HepG2 (cell line): ENCODE measurements at regions not wholly inside any gene's neighbourhood (a gene's known extent, or its start where the extent isn't known, plus 50 kb on each side); places are given as distances from the start of the nearest gene placed in this dataset.

Experiments
- CREM ChIP-seq, 2 experiments: sonication (generic) in 1 of 2; formaldehyde crosslinking in 1 of 2; IDR thresholded peaks; 2 replicates each; pipeline versions ENCODE4 v1.4.0 to v1.6.1; 2016 to 2020; ENCODE audit warnings: antibody characterized with exemption in 1 of 2, mild to moderate bottlenecking in 1 of 2, missing genetic modification reagents in 1 of 2
- DRAP1 ChIP-seq: IDR thresholded peaks from 2 replicates; pipeline ENCODE4 v1.6.1; 2016; ENCODE audit warnings: missing genetic modification reagents, missing compliant biosample characterization
- E2F1 ChIP-seq: sonication (generic); formaldehyde crosslinking; IDR thresholded peaks from 2 replicates; pipeline ENCODE4 v1.5.0; 2020; ENCODE audit warnings: missing genetic modification reagents
- FOXK1 ChIP-seq: sonication (generic); formaldehyde crosslinking; IDR thresholded peaks from 2 replicates; pipeline ENCODE4 v1.4.0; 2020; ENCODE audit warnings: low read depth, missing genetic modification reagents, borderline replicate concordance
- FOXP1 ChIP-seq, 2 experiments: fragments of 450-650 bp in 1 of 2; IDR thresholded peaks; 2 replicates each; pipeline ENCODE4 v1.6.1; 2017 to 2018; ENCODE audit warnings: antibody characterized with exemption in 1 of 2
- GABPA ChIP-seq, 2 experiments: IDR thresholded peaks; 2 replicates each; pipeline ENCODE4 v1.6.1; 2011 to 2016; ENCODE audit warnings: low read depth in 2 of 2, low read length in 1 of 2, missing biosample characterization in 1 of 2, missing genetic modification characterization in 1 of 2
- IKZF4 ChIP-seq: sonication (generic); formaldehyde crosslinking; IDR thresholded peaks from 2 replicates; pipeline ENCODE4 v1.5.1; 2020; ENCODE audit warnings: borderline replicate concordance, mild to moderate bottlenecking, low read depth, missing genetic modification reagents; ENCODE audit errors: not compliant biosample characterization
- KAT8 ChIP-seq: IDR thresholded peaks from 2 replicates; pipeline ENCODE4 v1.6.1; 2016; ENCODE audit warnings: missing genetic modification reagents, missing compliant biosample characterization
- KLF11 ChIP-seq: IDR thresholded peaks from 2 replicates; pipeline ENCODE4 v1.6.1; 2016; ENCODE audit warnings: missing compliant biosample characterization
- MXI1 ChIP-seq: IDR thresholded peaks from 3 replicates; pipeline ENCODE4 v1.6.1; 2012; ENCODE audit warnings: low read depth, low read length, inconsistent platforms, borderline replicate concordance
- NFIC ChIP-seq: IDR thresholded peaks from 2 replicates; pipeline ENCODE4 v1.6.1; 2012; ENCODE audit warnings: mild to moderate bottlenecking, low read length, inconsistent platforms
- PRPF4 ChIP-seq: fragments of 200-400 bp; formaldehyde crosslinking; IDR thresholded peaks from 2 replicates; pipeline ENCODE4 v1.6.1; 2016; ENCODE audit warnings: low read length, low read depth; ENCODE audit not compliant: poor library complexity, severe bottlenecking
- RXRA ChIP-seq: sonication (generic); formaldehyde crosslinking; IDR thresholded peaks from 2 replicates; pipeline ENCODE4 v1.5.1; 2020; ENCODE audit warnings: missing genetic modification reagents
- SAP130 ChIP-seq: IDR thresholded peaks from 2 replicates; pipeline ENCODE4 v1.6.1; 2016; ENCODE audit warnings: low read depth
- THAP11 ChIP-seq: IDR thresholded peaks from 2 replicates; pipeline ENCODE4 v1.6.1; 2016; ENCODE audit warnings: missing biosample characterization, missing genetic modification reagents
- TOPORS ChIP-seq: sonication (generic); formaldehyde crosslinking; IDR thresholded peaks from 2 replicates; pipeline ENCODE4 v1.8.0; 2023; ENCODE audit warnings: mild to moderate bottlenecking, missing genetic modification reagents
- XRCC5 ChIP-seq: fragments of 200-400 bp; formaldehyde crosslinking; optimal IDR thresholded peaks from 2 replicates; pipeline ENCODE3; 2017; ENCODE audit warnings: mild to moderate bottlenecking, low read length
- YEATS4 ChIP-seq: sonication (generic); formaldehyde crosslinking; IDR thresholded peaks from 2 replicates; pipeline ENCODE4 v1.4.0; 2020; ENCODE audit warnings: missing genetic modification reagents, borderline replicate concordance
- ZBTB26 ChIP-seq: IDR thresholded peaks from 2 replicates; pipeline ENCODE4 v1.6.1; 2016; ENCODE audit warnings: missing compliant biosample characterization, missing genetic modification reagents, borderline replicate concordance
- ZFP1 ChIP-seq: IDR thresholded peaks from 2 replicates; pipeline ENCODE4 v1.6.1; 2016
- ZMYM4 ChIP-seq: sonication (generic); formaldehyde crosslinking; IDR thresholded peaks from 2 replicates; pipeline ENCODE4 v1.8.1; 2023; ENCODE audit warnings: mild to moderate bottlenecking, missing genetic modification reagents
- ZNF121 ChIP-seq: sonication (generic); formaldehyde crosslinking; IDR thresholded peaks from 2 replicates; pipeline ENCODE4 v1.5.0; 2020; ENCODE audit warnings: mild to moderate bottlenecking, missing genetic modification reagents
- ZNF275 ChIP-seq: sonication (generic); formaldehyde crosslinking; IDR thresholded peaks from 2 replicates; pipeline ENCODE4 v1.8.0; 2022; ENCODE audit warnings: missing genetic modification reagents, mild to moderate bottlenecking, inconsistent platforms, borderline replicate concordance
- ZNF3 ChIP-seq: IDR thresholded peaks from 2 replicates; pipeline ENCODE4 v1.7.0; 2017; ENCODE audit warnings: inconsistent platforms
- ZNF335 ChIP-seq: sonication (generic); formaldehyde crosslinking; IDR thresholded peaks from 2 replicates; pipeline ENCODE4 v1.4.0; 2020; ENCODE audit warnings: missing genetic modification reagents
- ZNF576 ChIP-seq: sonication (generic); formaldehyde crosslinking; IDR thresholded peaks from 2 replicates; pipeline ENCODE4 v1.4.0; 2020; ENCODE audit warnings: mild to moderate bottlenecking, missing genetic modification reagents

GRCh38 chr6:28758046-28758817, 165.6 kb downstream of the TRIM27 start (continued):
- TF ChIP-seq YEATS4 (CRISPR knock-in tag) (0 out of 2 replicates have a peak, but pooled peaks have one; percentile 52), FOXK1 (peak; percentile 70; the same call in 1 of the 2 replicates), SAP130 (peak; percentile 71), ZNF335 (no peak), ZNF275 (0 out of 2 replicates have a peak, but pooled peaks have one; percentile 29), XRCC5 (no peak), IKZF4 (CRISPR knock-in tag) (no peak), ZBTB26 (CRISPR knock-in tag) (0 out of 2 replicates have a peak, but pooled peaks have one; percentile 73), ZFP1 (peak; percentile 55; the same call in 1 of the 2 replicates), KLF11 (CRISPR knock-in tag) (peak; percentile 85; the same call in 1 of the 2 replicates), MXI1 (peak; percentile 42; the same call in 1 of the 3 replicates), TOPORS (CRISPR knock-in tag) (no peak), NFIC (peak; percentile 58; the same call in 1 of the 2 replicates), RXRA (CRISPR knock-in tag) (no peak), DRAP1 (CRISPR knock-in tag) (0 out of 2 replicates have a peak, but pooled peaks have one; percentile 37), ZNF576 (CRISPR knock-in tag) (no peak), THAP11 (peak; percentile 43; the same call in 1 of the 2 replicates), GABPA (IDR thresholded peaks at IDR 0.05; ENCODE audit: low read depth, low read length) (no peak), GABPA (CRISPR knock-in tag; IDR thresholded peaks at IDR 0.05; ENCODE audit: low read depth) (peak; percentile 40), ZNF121 (CRISPR knock-in tag) (0 out of 2 replicates have a peak, but pooled peaks have one; percentile 23), KAT8 (peak; percentile 78), ZMYM4 (CRISPR knock-in tag) (peak; percentile 22; the same call in 1 of the 2 replicates), ZNF3 (0 out of 2 replicates have a peak, but pooled peaks have one; percentile 36), PRPF4 (peak; percentile 97), FOXP1 (IDR thresholded peaks at IDR 0.05) (no peak), FOXP1 (CRISPR knock-in tag; IDR thresholded peaks at IDR 0.05) (no peak), CREM (IDR thresholded peaks at IDR 0.05) (0 out of 2 replicates have a peak, but pooled peaks have one; percentile 33), CREM (CRISPR knock-in tag; IDR thresholded peaks at IDR 0.05) (no peak), E2F1 (CRISPR knock-in tag) (no peak)
